Endothelial cell of hepatic sinusoid (primary cell): ENCODE measurements at regions not wholly inside any gene's neighbourhood (a gene's known extent, or its start where the extent isn't known, plus 50 kb on each side); places are given as distances from the start of the nearest gene placed in this dataset.
"Not testable (repeated sequence)": the region's sequence is repeated elsewhere in the genome, so short reads cannot be mapped to it uniquely, and the experiment has no call there.

Source experiments
- in situ Hi-C: cut with HindIII; loops from 2 replicates; pipeline ENCODE4 v1.10.0; 2017; ENCODE audit warnings: low sequenced_read_pairs

DNA sequence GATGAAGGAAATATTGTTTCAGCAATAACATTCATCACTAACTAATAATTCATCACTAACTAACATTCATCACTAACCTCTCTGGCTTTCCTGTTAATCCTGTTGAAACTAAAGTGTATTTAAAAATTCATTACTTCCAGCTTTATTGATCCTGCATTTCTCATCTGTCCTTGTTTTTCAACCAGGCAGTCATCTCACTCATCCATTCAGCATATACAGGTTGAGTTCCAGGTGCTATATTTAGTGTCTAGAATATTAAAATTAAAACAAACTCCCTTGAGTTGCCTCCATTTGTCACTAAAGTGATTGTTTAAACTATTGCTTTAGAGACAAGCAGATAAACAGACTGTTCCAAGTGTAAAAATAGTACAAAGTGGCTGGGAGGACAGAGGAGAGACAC is 58.1 kb downstream of the ATXN7L3B start:
- in situ Hi-C loops: no loop called here

DNA sequence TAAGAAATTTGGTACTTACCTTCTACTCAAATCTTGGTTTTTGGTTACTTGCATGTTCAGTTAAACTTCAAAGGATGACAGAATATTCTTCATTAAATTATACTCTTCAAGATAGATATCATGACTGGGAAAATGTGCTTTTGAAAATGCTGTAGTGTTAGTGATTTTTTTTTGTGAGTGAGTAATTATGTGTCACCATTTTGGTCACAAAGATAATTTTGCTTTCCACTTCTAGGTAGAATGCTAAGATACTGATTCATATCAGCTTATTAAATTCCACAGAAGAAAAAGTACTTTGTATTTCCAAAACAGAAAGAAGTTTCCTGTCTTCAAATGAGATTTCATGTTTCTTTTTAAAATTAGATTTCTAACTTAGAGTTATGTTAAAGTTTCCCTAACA is 61.2 kb downstream of the ATXN7L3B start:
- in situ Hi-C loops: no loop called here

GRCh38 chr12:74599932-74600331 is 62.3 kb downstream of the ATXN7L3B start:
- in situ Hi-C loops: no loop called here

- in situ Hi-C loops: not testable (repeated sequence)
Observed at GRCh38 chr12:74600817-74601216, 63.2 kb downstream of the ATXN7L3B start.

DNA sequence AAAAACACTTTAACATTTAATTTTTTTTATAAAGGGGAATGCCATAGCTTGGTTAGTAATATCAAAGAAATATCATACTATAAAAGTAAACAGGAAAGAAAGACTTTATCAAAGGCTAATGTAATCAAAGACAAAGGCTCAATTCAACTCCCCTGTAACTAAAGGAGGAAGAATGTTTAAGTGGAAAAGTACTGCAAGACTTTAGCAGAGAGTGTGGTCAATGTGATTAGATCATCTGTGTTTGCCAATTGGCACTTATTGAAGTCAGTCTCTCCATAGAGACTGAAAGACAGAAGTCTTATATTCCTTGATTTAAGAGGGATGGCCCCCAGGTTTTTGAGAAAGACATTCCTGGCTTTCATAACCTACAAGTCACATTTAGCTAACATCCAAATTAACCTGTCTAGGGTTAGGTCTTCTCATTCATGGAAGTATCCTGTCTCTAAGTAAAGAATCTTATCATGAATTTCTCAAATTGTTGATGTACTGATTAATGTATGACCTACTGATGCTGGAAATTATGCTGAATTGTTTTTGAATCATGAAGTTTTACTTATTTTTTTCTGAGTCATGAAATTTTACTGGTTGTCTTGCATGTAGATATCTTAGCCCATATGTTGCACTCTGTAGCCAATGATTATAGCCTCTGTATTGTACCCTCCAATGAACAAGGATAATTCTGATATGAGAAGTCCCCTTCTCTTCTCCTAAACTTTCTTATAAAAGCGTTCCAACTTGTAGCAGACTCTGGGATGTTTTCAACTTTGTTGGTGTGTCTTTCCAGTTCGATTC is 65.4 kb downstream of the ATXN7L3B start:
- in situ Hi-C loops: no loop called here

GRCh38 chr12:74608231-74608775 is 70.7 kb downstream of the ATXN7L3B start:
- in situ Hi-C loops: no loop called here

- in situ Hi-C loops: no loop called here
Observed at GRCh38 chr12:74610711-74611110, 73.1 kb downstream of the ATXN7L3B start.

GRCh38 chr12:74614426-74614825 is 76.8 kb downstream of the ATXN7L3B start:
- in situ Hi-C loops: no loop called here

- in situ Hi-C loops: no loop called here
Observed at GRCh38 chr12:74619084-74619483, 81.4 kb downstream of the ATXN7L3B start.

- in situ Hi-C loops: no loop called here
Observed at GRCh38 chr12:74619884-74620283, 82.2 kb downstream of the ATXN7L3B start.

DNA sequence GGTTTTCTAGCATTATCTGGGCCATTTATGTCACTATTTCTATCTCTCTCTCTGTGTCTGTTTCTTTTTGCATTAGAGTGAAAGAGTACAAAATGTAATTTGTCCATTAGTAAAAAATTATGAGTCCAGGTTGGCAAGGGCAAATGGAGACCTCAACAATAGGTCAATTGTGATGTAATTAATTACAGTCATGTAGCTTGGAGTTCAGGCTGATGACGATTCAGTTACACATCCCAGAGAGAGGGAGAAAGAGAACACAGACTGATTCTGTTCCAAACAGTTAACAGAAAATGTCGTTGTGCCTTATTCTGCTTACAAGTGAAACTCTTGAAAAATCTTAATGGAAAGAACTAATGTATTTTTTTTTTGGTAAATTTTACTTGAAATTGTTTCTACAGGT is 83.3 kb downstream of the ATXN7L3B start:
- in situ Hi-C loops: no loop called here

GRCh38 chr12:74624201-74624600 is 86.6 kb downstream of the ATXN7L3B start:
- in situ Hi-C loops: no loop called here

DNA sequence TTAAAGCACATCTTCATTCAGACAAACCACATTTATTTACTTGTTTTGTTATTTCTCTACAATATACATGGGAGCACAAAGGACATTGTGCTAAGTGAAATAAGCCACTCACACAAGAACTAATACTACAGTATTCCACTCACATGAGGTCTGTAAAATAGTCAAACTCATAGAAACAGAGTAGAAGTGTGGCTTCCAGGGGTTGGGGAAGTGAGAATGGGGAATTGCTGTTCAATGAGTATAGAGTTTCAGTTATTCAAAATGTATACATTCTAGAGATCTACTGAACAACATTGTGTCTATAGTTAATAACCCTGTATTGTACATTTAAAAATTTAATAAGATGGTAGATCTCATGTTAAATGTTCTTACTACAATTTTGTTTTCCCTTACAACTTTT is 88.8 kb downstream of the ATXN7L3B start:
- in situ Hi-C loops: no loop called here

GRCh38 chr12:74641262-74641661 is 103.6 kb downstream of the ATXN7L3B start:
- in situ Hi-C loops: no loop called here

DNA sequence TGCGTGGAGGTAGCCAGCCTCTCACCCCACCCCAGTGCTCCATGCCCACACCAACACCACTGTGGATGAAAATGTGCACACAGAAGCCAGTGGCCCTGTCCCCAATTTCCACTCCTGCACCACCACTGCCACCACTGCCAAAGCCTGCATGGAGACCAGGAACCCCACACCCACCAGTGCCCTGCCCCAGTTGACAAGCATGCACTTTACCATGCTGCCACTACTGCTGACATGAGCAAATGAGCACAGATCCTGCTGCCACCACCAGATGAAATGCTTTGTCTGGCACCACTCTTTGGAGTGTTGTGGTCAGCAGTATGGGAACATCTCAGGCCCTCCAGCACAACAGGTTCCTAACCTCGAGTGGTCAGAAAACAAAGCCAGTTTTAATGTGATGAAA is 104.1 kb downstream of the ATXN7L3B start:
- in situ Hi-C loops: no loop called here

GRCh38 chr12:74644681-74645080 is 107.0 kb downstream of the ATXN7L3B start:
- in situ Hi-C loops: no loop called here

DNA sequence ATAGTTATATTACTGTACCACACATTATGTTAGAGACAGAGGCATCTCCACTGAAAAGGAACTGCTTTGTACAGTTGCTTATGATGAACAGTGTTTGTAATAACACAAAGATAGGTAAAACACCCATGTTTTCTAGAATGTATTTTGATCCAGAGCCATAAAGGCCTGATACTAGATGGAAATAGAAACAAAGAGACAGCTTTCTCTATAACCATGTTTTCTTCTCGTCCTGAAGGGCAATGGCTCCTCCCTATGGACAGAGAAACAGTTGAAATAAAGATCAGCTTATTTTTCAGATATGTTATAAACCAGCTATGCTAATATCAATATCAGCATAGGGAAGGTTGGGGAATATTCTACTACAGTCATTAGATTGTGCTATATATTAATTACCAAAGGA is 109.2 kb downstream of the ATXN7L3B start:
- in situ Hi-C loops: no loop called here

DNA sequence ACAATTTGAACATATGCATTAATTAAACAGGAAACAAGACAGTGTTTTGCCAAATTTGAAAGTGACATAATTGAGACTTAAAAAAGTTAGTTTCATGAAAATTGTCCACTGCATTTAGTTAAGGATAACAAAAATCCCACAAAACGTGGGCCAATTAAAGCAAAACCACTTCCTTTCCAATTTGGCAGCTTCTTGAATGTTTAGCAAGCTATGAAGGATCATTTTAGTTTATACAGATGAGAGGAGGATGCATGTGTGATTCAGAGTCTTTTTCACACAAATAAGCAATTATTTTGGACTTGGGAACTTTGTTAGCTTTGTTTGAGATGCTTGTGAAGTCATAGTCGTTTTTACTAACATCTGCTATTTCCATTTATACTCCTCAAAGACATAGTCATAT is 109.6 kb downstream of the ATXN7L3B start:
- in situ Hi-C loops: no loop called here

- in situ Hi-C loops: no loop called here
Observed at GRCh38 chr12:74656251-74656650, 118.6 kb downstream of the ATXN7L3B start.

GRCh38 chr12:74660442-74660841 is 122.8 kb downstream of the ATXN7L3B start:
- in situ Hi-C loops: no loop called here

DNA sequence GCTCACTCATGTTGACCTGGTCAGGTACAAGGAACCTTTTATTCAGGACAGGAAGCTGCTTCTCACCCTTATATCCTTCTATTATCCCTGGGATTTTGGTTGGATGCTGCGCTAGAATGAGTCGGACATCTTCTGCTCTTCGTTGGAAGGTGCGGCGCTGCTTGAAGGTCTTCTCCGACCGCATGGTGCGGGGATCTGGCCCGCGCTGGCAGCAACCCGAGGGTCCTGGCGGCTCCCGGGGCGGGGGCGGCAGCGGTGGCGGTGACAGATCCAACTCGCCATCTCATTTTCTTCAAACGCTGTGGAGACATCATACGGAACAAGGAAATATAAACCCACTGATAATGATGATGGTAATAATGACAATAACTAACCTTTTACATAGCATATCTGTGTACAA is 126.3 kb downstream of the ATXN7L3B start:
- in situ Hi-C loops: no loop called here

DNA sequence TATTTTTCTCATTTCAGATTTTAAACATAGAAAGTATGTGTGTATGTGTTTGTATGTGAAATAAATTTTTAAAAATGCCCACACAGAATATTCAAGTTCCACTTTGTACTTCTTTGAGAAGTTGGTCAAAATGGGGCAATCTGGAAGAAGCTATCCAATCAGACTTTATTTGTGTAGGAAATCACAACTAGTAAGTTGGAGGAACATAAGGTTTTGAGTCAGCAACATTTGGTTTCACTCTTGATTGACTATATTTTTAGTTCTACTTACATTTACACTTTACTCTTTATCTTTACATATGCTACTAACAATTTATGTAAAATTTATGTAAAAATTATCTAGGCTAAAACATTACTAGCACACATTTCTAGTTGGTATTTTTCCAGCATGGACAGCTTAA is 128.1 kb downstream of the ATXN7L3B start:
- in situ Hi-C loops: no loop called here

DNA sequence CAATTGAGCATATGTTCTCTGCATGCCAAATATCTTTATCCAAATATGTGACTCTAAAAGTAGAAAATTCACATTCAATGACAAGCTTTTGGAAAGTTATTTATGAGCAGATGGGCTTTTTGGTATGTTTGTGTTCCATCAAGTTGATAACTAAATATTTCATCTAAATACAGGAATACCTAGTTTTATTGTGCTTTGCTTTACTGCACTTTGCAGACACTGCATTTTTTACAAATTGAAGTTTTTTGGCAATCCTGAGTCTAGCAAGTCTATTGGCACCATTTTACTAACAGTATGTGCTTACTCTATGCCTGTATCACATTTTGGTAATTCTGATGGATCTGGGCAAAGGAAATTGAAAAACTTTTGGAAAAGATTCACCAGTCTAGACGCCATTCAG is 133.8 kb downstream of the ATXN7L3B start:
- in situ Hi-C loops: no loop called here
